Kidney epithelial cell (primary cell): ENCODE measurements at regions not wholly inside any gene's neighbourhood (a gene's known extent, or its start where the extent isn't known, plus 50 kb on each side); places are given as distances from the start of the nearest gene placed in this dataset.

ENCODE experiments used
- DNase-seq: peaks from one replicate; pipeline ENCODE4 v3.0.0-alpha.2; 2010; ENCODE audit warnings: low read depth
- H3K27me3 ChIP-seq: 2 replicates; pipeline ENCODE4 v1.6.0; 2011; ENCODE audit warnings: low read length; ENCODE audit not compliant: control insufficient read depth, insufficient read depth
- H3K36me3 ChIP-seq: 2 replicates; pipeline ENCODE4 v1.5.1; 2011; ENCODE audit warnings: low read length; ENCODE audit not compliant: control insufficient read depth, insufficient read depth
- H3K4me3 ChIP-seq: 2 replicates; pipeline ENCODE4 v1.5.1; 2011; ENCODE audit warnings: low read depth, mild to moderate bottlenecking, control low read depth, low read length
- CTCF ChIP-seq: IDR thresholded peaks from 2 replicates; pipeline ENCODE4 v1.5.1; 2011; ENCODE audit warnings: mild to moderate bottlenecking, moderate library complexity, low read length, control low read depth, inconsistent platforms; ENCODE audit not compliant: insufficient read depth, poor library complexity, severe bottlenecking

GRCh38 chr11:32032052-32032451, 58.8 kb upstream of the RCN1 start:
- no peak for TF ChIP-seq CTCF
- no peaks in the 10 kb centered on the region for H3K36me3 ChIP-seq
- no peaks in the 10 kb centered on the region for H3K27me3 ChIP-seq
- DNase-seq, result no peak
- no peak overlapping the region for H3K4me3 ChIP-seq

DNA sequence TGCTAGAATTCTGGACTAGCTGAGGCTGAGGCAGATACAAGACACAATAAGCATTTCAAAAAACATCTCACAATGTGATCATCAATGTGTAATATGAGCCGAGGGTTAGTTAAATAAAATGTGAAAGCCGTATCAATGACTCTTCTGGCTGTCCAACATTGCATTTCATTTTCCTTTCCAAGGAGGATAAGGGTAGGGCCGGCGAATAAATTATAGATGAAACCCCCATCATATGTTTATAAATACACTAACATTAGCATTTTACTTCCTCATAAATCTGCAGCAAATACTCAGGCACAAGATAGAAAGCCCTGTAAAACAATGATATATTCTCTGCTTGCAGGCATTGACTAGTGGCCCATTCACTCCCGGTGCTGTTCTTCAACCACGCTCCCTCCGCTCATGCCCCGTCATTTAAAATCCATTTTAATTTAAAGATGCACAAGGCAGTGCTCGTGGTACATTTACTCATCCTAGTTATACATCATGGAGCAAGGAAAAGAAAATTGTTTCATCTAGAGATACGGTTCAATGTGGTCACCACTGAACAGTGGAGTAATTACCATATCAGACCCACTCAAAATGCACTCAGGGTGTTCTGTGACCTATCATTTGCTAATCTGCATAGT, 59.9 kb upstream of the RCN1 start:
- DNase-seq, result no peak
- H3K27me3 ChIP-seq, result no peaks in the 10 kb centered on the region
- TF ChIP-seq CTCF, result no peak

GRCh38 chr11:32029721-32030120, 61.2 kb upstream of the RCN1 start:
- no peak for DNase-seq

More for the DNA sequence above, 59.9 kb upstream of the RCN1 start:
- H3K4me3 ChIP-seq, result no peak overlapping the region
- no peaks in the 10 kb centered on the region for H3K36me3 ChIP-seq

DNA sequence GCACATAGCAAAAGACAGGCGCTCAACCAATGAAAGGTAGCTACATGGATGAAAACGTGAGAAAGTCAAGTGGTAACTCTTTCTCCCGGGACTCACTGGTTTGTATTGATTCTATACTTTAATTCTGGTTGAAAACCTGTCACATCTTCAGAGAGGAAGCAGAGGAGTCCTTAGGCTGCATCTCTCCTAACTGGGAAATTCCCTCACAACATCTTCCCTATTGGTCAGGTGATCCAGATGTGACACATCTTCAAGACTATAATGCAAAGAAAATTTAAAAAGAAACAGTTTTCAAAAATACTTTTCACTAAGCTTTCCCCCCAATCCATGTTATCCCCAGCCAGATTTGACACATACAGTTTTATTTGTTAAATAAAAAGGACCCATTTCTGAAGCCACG, 62.7 kb upstream of the RCN1 start:
- no peak for DNase-seq
- Histone ChIP-seq H3K27me3 (no peaks in the 10 kb centered on the region), H3K36me3 (no peaks in the 10 kb centered on the region), H3K4me3 (no peak overlapping the region)
- no peak for TF ChIP-seq CTCF

More at GRCh38 chr11:32029721-32030120, 61.2 kb upstream of the RCN1 start:
- Histone ChIP-seq H3K27me3 (no peaks in the 10 kb centered on the region), H3K36me3 (no peaks in the 10 kb centered on the region), H3K4me3 (no peak overlapping the region)
- TF ChIP-seq CTCF, result no peak

- Histone ChIP-seq H3K27me3 (no peaks in the 10 kb centered on the region), H3K4me3 (no peak overlapping the region), H3K36me3 (no peaks in the 10 kb centered on the region)
- TF ChIP-seq CTCF, result no peak
- no peak for DNase-seq
Observed at GRCh38 chr11:32026766-32027165, 64.1 kb upstream of the RCN1 start.

DNA sequence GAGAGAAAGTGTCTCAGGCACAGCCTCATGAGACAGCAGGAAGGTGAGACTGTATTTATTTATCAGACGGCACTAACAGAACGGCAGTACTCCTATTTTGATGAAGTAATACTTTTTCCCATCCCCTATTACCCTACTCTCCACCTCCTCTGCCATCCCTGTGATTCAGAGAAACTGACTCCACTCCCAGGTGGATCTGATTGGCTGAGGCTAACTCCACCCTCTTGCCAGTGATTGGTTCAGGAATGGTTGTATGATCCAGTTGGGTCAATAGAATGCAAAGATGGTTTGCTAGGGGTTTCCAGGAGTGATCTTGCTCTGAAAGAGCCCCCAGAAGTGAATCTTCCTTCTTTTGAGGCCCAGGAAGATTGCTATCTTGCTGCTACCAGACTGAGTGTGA, 65.9 kb upstream of the RCN1 start:
- TF ChIP-seq CTCF, result no peak
- Histone ChIP-seq H3K27me3 (no peaks in the 10 kb centered on the region), H3K36me3 (no peaks in the 10 kb centered on the region), H3K4me3 (no peak overlapping the region)
- no peak for DNase-seq
